ENCODE measurements at regions not wholly inside any gene's neighbourhood (a gene's known extent, or its start where the extent isn't known, plus 50 kb on each side); places are given as distances from the start of the nearest gene placed in this dataset.

DNA sequence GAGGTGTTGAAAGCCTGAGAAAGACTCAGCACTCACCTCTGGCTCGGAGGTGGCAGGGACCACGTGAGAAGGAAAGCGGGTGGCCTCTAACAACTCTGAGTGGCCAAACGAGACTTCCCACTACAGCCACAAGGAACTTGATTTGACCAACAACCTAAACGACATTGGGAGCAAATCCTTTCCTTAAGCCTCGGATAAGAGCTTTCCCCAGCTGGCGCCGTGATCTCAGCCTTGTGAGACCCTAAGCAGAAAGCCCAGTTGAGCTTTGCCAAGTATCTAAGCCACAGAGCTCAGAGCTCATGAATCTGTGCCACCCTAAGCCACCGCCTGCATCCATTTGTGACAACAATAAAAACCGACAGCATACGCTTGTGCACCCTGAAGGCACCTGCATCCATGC is 636.0 kb downstream of the TBC1D22A start:
- no peak for DNase-seq

DNA sequence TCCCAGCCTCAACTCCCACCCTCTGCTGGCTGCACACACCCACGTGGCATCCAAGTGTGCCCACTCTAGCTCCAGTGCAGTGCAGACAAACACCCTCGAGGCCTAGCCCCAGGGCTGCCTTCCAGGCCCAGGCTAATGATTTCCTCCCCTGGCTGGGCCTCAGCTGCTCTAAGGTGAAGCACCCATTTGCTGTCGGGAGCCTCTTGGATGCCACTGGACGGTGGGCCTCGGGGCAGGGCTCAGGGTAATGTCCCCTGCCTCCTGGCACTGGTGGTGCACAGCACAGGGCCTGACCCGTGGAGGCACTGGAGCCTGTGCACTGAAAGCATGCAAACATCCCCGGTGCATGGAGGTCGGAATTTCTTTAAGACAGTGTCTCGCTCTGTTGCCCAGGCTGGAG is 635.2 kb downstream of the TBC1D22A start:
- no peak for DNase-seq

DNA sequence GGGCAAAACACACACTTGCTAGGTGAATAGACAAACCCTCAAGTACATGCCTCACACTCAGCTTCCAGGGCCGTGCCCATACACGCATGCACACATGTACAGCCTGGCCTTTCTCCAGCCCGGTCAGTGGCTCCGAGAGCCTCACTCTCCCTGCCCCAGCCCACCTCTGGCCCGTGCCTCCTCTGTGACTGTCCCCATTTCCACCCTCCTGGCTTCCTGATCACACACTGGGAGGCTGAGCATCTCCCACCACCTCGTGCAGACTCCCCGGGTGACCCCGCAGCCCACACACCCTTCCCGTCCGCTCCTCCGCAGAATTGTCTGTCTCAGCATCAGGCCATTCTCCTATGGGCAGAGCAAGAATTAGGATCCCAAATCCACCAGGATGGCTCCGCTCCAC is 634.1 kb downstream of the TBC1D22A start:
- no peak for DNase-seq

DNA sequence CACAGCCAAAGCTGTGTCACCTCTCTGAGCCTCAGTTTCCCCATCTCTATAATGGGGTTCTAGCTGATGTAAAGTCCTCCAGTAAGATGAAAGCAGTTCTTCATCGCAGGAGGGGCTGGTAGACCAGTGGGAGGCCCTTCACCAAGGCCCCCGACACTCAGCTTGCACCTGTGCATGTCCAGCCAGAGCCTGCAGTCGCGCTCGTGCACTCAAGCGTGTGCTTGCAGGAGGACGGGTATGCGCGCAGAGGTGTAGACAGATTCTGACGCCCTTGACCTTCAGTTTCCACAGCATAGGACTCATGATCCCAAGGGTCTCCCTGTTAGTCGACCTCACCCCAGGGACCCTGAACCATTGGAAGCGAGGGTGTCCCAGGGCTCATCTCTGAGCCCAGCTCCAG is 633.7 kb downstream of the TBC1D22A start:
- no peak for DNase-seq

DNA sequence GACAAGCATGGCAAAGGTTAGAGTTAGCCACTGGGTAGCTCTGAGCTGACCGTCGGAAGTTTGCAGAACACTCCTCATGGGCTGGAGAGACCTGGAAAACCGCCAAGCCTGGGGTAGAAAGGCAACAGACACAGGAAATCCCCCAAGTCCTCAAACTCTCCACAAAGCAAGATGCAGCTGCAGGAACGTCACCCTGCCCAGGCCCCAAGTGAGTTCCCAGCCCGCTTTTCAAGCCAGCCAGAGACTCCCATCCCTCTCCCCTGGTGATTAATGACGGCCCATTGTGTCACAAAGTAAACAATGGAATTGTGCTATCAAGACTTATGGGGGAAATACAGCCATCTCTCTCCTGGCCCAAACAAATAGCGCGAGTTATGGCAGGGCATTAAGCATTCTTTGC is 633.0 kb downstream of the TBC1D22A start:
- DNase-seq = no peak

DNA sequence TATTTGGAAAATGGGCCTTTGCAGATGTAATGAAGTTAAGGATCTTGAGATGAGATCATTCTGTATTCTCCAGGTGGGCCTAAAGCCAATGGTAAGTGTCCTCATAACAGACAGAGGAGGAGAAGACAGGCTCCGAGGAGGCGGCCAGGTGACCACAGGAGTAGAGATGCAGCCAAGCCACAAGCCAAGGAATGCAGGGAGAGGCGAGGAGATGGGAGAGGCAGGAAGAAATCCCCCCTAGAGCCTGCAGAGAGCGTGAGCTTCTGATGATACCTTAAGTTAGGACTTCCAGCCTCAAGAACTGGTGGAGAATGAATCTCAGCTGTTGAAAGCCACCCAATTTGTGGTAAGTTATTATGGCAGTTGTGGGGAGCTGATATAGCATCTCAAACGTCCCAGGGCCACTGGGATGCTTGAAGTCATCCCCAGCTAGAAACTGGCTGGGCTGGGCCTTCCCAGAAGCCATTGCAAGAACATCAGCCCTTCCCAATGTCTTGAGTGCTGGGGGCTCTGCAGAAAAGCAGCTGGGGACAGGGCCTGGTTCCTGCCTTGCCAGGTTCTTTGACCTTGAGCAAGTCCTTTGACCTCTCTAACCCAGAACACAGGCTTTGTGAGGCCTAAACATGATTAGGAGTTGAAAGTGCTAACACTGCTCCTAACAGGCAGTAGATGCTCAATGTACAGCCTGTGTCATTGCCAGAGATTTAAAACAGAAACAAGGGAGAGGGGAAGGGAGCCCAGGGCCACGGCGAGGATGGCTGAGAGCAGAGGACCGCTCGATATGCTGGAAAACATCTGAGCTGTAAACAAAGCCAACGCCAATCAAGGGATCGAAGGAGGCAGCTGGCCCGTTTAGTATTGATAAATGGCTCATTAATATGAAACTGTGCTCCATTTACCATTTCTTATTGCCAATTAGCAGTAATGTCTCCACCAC is 632.3 kb downstream of the TBC1D22A start:
- no peak for DNase-seq

DNA sequence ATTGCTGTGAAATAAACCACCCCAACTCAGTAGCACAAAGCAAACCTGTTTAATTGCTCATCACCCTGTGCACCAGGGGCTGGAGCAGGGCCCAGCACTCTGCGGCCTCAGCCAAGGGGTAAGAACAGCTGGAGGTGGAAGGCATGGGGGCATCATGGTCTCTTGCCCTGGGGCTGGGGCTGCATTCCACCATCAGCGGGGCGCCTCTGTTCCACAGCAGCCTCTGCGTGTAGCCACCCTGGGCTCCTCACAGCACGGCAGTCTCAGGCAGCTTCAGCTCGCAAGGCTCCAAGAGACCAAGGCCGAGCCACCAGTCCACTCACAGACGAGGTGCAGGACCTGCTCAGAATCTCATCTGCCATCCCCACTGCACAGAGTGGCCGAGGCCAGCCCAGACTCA is 630.7 kb downstream of the TBC1D22A start:
- no peak for DNase-seq

DNA sequence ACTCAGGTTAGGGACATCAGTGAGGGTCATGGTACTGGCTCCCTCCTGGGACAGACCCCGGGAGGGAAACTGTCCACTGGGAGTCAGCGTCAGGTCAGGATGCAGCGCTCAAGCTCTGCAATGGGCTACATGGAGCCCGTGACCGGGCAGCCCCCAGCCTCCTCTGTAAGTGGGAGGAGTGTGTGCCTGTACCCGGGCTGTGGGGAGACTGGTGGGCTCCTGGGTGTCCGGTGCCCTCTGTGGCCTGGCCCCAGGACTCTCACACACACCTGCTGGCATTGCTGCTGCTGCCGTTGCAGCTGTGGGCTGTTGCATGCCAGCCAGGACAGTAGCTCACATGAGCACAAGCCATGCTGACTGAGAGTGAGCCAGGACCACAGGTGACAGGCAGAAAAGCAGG is 630.3 kb downstream of the TBC1D22A start:
- DNase-seq = no peak

DNA sequence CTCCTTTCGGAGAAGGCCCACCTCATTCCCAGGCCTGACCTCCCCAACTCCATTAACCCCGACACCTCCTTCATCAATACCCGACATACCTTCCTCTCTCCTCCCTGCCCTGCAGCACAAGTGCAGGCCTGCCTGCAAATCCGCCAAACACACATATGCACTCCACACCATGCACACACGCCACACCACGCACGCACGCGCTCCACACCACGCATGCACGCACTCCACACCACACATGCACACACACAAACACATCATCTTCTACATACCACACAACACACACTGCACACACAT is 629.6 kb downstream of the TBC1D22A start:
- DNase-seq = no peak

DNA sequence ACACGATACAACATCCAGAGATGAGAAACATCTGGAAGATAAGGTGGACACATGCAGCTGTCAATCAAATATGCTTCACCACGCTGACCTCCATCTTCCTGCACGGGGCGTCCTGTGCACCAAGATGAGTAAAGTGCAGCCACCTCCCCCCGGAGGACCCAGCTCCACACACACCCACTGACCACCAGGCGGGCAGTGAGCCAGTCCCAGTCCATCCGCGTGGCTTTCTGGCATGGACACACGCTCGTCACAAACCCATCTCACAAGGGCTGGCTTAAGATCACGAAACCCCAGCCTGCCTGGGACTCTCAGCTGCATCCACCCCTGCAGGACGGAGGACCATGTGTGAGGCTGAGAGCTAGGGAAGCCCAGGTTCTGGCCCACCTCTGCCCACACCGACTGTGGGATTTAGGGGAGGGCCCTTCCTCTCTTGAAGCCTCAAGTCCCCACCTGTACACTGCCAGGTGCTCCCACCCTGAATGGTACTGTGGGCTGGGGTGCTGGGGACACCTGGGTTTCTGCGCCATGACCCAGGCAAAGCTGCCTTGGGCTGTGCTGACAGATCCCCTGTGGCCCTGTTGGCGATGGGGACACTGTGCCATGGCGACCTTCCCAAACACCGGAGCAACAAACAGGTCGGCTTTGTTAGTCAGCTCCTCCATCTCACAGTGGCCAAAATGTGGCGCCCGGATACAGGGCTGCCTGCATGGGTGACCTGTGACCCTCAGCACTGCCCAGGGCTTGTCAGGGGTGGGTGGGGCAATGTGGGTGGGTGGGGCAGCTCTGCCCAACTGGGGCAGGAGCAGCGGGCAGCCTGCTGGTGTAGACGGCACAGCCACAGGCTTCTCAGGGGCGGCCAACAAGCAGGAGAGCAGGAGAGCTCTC is 629.0 kb downstream of the TBC1D22A start:
- DNase-seq = no peak

DNA sequence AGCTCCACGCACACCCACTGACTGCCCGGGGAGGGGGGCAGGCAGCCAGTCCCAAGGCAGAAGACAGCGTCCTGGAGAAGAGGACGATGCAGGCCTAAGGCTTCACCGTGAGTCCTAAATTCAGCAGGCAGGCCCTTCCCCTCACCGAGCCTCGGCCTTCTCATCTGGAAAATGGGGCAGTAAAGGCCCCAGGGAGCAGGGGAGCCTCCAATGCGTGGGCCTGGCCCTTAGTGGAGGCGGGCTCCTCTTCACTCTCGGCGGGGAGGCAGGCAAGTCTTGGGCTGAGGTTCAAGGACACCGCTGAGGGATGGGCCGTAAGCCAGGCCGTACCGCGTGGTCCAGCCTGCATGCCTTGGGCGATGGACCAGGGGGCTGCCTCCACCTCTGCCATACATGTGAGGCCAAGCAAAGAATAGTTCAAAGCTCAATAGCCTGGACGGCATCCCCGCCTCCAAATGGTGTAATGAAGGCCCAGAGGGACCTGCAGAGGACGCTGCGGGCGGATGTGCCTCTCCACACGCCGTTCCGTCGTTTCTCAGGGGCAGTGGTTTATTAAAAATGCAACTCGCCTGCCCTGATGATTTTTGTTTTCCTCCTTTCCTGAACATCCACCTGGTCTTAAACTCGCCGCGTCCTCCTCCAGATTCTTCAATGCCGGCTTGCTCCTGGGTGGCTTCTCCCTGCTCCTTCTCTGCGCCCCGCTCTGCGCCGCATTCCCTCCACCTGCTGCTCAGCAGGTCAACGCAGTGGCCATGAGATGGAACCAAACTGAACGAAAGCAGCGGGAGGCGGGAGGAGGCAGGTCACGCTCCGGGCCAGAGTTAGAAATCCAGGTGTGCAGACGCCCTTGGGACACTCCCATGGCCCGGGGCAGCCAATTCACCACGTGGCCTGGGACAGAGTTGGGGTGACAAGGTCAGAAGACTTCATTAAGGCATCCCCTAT is 627.8 kb downstream of the TBC1D22A start:
- no peak for DNase-seq

DNA sequence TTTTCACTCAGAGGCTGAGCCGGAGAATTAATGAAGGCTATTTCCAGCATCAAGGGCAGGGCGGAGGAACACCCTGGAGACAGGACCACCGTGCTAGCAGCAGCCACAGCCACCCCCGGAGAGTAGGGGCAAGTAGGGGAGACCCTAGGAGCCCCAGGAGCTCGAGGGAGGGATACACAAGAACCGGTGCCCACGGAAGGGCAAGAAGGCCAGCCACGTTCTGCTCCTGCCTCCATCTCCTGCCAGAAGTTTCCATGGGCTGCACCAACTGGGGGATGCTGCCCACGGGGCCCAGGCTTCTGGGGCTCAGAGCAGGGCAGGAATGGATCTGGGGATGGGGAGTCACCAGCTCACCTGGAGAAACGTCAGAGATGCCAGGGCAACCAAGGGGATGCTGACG is 626.8 kb downstream of the TBC1D22A start:
- DNase-seq = no peak

DNA sequence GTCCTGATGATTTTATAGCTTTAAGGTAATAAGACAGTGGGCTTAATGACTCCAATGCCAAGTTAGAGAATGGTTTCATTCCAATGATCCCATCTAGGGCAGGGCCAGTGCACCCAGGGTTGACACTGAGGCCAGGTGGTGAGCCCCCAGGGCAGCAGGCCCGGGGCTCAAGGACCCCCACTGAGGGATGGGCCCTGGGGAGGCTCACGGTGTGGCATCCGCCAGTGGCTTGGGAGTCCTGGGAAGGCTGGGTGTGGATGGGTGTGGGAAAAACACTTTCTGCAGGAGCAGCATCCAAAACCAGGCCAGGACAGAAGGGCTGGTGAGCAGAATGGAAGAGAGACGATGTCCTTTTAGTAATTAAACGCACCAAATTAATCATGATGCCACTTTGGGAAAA is 626.3 kb downstream of the TBC1D22A start:
- no peak for DNase-seq

DNA sequence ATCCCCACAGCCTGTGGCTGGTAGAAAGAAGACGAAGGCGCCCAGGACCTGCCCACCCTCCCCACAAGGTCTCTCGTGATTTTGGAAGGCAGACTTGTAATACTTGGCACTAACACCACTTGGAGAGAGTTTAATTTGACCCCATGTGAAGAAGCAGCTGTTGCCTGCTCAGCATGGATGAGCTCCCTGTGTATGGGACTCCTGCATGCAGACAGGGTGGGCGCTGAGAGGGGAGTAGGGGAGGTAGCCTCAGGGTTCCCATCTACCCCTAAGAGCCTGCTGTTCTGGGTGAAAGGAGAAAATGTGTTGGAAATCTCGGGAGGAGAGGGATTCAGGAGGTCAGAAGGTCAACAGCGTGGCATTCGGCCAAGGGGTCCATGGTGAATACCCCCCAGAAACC is 625.9 kb downstream of the TBC1D22A start:
- no peak for DNase-seq

DNA sequence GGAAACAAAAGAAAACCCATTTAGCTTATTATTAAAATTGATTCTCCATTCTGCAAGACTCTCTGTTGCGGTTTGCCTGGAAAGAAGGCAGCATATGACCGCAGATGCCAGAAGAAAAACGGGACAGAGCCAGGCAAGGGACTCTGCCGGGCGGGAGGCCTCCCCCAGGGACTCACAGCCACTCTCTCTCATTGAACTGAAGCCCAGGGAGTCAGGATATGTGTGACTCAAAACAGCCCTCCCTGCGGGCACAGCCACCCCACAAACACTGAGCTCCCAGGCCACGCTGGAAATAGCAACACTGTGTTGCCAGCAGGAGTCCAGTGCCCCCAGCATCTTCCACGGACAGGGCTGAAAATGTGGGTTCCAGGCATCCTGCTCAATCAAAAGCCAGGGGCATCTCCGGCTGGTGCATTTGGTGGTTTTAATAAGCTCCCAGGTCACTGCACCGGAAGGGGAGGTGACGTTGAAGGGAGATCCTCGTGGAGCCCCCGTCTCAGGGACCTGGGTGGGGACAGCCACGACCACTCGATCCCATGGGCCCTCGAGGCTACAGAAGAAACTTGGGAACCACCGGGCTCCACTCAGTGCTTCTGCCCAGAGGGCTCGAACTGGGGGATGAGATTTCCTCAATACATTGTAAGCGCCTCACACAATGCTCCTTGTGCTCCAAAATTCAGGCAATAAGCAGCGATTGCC is 624.5 kb downstream of the TBC1D22A start:
- DNase-seq = no peak

DNA sequence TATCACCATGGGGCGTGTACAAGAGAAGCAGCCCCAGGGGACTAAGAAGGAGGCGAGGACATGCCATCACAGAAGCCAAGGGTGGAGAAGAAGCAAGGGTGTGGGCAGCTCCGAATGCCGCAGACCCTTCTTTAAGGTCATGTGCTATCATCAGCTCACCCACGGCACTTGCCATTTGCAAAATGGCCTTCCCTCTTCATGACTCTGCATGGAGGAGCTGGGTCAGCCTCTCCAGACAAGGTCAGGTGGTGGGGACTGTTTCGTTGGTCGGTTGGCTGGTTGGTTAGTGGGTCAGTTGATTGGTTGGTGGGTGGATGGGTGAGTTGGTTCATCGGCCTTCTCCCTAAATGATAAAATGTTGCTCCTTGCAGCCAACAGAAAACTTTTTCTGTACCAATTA is 622.5 kb downstream of the TBC1D22A start:
- DNase-seq = no peak

DNA sequence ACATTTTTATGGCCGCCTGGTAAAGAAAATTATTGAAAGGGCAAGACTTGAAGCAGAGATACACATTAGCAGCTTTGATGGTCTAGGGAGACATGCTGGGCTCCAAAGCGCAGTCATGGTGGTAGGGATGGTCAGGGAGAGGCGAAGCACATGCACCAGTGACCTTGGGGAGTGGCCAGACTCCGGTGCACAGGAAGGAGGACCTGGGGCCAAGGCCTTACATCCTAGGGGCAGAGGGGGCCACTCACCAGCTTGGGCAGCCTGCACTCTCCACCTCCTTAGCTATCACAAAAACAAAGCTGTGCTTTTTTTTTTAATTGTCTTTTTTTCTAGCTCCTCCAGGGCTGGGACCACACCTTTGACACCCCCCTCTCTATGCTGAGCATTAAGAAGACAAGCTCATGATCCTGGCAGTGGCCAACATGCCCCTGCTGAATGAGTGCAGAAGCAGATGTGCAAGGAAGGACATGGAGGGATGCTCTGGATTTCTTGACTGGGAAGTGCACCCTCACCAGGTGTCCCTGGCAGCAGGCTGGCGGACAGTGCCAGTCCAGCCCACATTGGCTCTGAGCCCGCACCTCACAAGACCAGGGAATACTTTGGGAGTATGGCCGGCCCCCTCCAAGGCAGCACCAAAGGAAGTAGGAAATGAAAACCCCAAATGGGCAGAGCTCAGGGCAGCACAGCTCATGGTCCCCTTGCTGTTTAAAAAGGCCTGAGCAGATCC is 619.9 kb downstream of the TBC1D22A start:
- no peak for DNase-seq

DNA sequence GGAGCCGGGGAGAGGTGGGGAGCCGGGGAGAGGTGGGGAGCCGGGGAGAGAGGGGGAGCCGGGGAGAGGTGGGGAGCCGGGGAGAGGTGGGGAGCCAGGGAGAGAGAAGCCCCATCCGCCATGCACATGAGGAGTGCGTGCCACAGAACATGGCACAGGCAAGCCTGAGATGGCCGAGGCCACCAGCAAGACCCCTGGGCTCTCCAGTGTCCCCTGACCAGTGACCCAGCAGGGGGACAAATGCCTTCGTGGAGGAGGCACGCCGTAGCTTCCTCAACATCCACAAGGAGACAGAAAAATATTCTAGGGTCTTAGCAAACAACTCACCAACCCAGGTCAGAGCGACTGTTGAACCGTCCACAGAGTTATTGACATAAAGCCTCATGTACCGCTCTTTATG is 618.8 kb downstream of the TBC1D22A start:
- DNase-seq = no peak

DNA sequence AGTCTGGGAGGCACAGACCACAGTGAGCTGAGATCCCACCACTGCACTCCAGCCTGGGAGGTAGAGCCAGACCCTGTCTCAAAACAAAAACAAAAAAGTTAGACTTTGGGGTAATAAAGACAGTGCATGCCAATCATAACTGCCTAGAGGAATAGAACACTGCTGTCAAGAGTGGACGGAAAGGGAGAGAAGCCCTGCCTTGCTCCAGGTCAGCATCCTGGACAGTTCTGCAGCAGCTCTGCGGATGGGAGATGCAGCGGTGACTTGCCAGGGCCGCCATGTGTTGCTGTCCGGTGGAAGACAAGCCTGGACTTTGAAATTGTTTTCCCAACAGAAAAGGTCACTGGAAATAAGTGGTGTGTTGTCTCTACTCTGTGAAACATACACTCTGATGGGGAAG is 618.2 kb downstream of the TBC1D22A start:
- DNase-seq = no peak

DNA sequence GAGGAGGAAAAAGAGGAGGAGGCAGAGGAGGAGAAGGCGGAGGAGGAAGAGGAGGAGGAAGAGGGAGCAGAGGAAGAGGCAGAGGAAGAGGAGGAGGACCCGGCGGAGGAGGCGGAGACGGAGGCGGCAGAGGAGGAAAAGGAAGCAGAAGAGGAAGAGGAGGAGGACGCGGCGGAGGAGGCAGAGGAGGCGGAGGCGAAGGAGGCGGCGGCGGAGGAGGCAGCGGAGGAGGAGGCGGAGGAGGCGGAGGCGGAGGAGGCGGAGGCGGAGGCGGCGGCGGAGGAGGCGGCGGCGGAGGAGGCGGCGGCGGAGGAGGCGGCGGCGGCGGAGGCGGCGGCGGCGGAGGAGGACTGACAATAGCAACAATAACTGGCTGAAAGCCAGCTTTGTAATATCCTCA is 616.6 kb downstream of the TBC1D22A start:
- DNase-seq = no peak

DNA sequence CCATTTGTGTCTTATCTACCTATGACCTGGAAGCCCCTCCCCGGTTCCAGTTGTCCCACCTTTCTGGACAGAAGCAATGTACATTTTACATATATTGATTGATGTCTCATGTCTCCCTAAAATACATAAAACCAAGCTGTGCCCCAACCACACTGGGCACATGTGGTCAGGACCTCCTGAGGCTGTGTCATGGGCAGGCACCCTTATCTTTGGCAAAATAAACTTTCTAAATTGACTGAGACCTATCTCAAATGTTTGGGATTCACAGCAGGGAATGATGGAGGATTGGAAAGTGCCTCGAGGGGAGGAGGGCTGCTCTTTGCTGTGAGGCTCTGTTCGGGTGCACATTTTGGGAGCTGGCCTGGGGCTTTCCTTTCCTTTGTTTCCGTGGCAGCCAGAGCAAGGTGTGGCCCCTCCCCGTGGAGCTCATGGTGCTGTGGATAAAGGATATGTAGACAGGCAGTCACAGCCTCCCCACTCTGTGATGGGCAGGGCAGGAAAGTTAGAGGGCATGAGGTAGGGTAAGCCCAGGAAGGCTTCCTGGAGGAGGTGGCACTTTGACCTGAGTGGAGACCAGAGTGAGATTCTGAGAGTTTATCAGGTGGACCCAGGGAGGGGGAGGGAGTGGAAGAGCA is 615.6 kb downstream of the TBC1D22A start:
- no peak for DNase-seq

Measured in stimulated activated CD4-positive, alpha-beta T cell treated with anti-CD3 and anti-CD28 coated beads, Interleukin-12 subunit alpha, Interleukin-12 subunit beta, amount 100 ng/mL, for 4 hours (primary cell).